ENCODE measurements at regions not wholly inside any gene's neighbourhood (a gene's known extent, or its start where the extent isn't known, plus 50 kb on each side); places are given as distances from the start of the nearest gene placed in this dataset.

DNA sequence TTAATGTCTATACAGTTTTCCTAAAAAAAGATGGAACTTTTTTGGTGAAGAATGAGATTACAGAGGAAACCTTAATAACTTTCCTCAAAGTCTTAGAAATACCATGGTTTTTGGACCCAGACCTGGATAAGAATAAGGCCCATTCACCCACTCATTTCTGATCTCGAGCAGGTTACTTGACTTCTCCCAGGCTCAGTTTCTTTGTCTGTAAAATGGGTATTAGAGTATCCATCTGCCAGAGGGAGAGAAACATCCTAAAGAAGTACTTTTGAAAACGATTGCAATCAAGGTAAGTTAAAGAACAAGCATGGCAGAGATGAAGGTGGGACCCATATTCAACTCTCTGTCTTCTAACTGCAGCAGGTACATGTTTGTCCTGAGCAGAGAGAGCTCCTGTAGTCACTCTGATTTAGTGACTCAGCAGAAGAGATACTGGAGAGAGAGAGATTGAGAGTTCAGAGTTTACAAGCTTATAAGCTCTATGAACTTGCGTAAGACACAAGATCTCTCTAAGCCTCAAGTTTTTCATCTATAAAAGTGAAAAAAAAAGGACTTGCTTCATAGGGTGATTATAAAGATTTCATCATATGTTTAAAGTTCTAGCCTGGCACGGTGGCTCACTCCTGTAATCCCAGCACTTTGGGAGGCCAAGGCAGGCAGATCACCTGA is 379.4 kb upstream of the SGCD start:
- no peak for DNase-seq
- H3K4me3 ChIP-seq (ENCODE audit: low read length) = no peak overlapping the region
- no peaks in the 10 kb centered on the region for H3K36me3 ChIP-seq (ENCODE audit: control insufficient read depth, insufficient read depth, low read length)
- peaks cover 2% of the 10 kb centered on the region for H3K4me1 ChIP-seq (ENCODE audit: control insufficient read depth, insufficient read depth, low read length)
- no peak overlapping the region for H3K27ac ChIP-seq (ENCODE audit: low read depth, low read length)
- no peaks in the 10 kb centered on the region for H3K27me3 ChIP-seq (ENCODE audit: control insufficient read depth, insufficient read depth, low read length, poor library complexity, severe bottlenecking)
- no peaks in the 10 kb centered on the region for H3K9me3 Mint-ChIP-seq
- TF ChIP-seq, protein P1, sequence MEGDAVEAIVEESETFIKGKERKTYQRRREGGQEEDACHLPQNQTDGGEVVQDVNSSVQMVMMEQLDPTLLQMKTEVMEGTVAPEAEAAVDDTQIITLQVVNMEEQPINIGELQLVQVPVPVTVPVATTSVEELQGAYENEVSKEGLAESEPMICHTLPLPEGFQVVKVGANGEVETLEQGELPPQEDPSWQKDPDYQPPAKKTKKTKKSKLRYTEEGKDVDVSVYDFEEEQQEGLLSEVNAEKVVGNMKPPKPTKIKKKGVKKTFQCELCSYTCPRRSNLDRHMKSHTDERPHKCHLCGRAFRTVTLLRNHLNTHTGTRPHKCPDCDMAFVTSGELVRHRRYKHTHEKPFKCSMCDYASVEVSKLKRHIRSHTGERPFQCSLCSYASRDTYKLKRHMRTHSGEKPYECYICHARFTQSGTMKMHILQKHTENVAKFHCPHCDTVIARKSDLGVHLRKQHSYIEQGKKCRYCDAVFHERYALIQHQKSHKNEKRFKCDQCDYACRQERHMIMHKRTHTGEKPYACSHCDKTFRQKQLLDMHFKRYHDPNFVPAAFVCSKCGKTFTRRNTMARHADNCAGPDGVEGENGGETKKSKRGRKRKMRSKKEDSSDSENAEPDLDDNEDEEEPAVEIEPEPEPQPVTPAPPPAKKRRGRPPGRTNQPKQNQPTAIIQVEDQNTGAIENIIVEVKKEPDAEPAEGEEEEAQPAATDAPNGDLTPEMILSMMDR (conservative IDR thresholded peaks at IDR 0.05) = no peak
- 84 to 92% methylated on average over 3 to 4 of the region's 4 CpGs for WGBS, 2 experiments (ENCODE audit: insufficient coverage in 1 of 2, insufficient read length in 1 of 2)
- H3K27me3 Mint-ChIP-seq (ENCODE audit: insufficient read depth) = peaks cover 12% of the 10 kb centered on the region
- no peaks in the 10 kb centered on the region for H3K9me3 ChIP-seq (ENCODE audit: control insufficient read depth, low read length)
- peaks cover 18% of the 10 kb centered on the region for H3K4me1 Mint-ChIP-seq
- no peak overlapping the region for H3K27ac Mint-ChIP-seq
- H3K9ac ChIP-seq (ENCODE audit: extremely low read depth, low read length, poor library complexity, severe bottlenecking) = no peak overlapping the region
- no peaks in the 10 kb centered on the region for H3K36me3 Mint-ChIP-seq (ENCODE audit: low read depth)
- no peak overlapping the region for H3K4me3 Mint-ChIP-seq

DNA sequence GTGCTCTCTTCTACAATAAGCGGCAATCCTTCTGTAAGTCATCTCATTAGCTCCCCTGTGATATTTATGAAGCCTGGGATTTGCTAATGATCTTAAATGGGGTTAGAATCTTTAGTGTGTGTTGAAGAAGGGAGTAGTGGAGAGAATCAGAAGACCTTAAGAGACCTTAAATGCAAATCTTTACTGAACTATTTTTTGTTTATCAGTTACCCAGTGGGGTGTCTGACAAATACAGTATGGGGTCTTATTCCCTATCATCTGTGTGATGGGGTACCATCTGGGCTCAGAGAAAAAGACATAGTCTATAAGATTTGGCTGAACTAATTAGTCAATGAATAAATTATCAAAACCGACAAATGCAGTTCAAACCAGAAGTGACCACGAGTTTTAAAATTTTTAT is 378.4 kb upstream of the SGCD start:
- no peak overlapping the region for H3K27ac ChIP-seq (ENCODE audit: low read depth, low read length)
- no peaks in the 10 kb centered on the region for H3K27me3 ChIP-seq (ENCODE audit: control insufficient read depth, insufficient read depth, low read length, poor library complexity, severe bottlenecking)
- no peak overlapping the region for H3K4me3 ChIP-seq (ENCODE audit: low read length)
- Mint-ChIP-seq H3K27me3 (ENCODE audit: insufficient read depth) (peaks cover 11% of the 10 kb centered on the region), H3K27ac (no peak overlapping the region), H3K4me1 (peaks cover 27% of the 10 kb centered on the region), H3K36me3 (ENCODE audit: low read depth) (no peaks in the 10 kb centered on the region), H3K4me3 (no peak overlapping the region), H3K9me3 (no peaks in the 10 kb centered on the region)
- no peak for DNase-seq
- peaks cover 6% of the 10 kb centered on the region for H3K4me1 ChIP-seq (ENCODE audit: control insufficient read depth, insufficient read depth, low read length)
- H3K36me3 ChIP-seq (ENCODE audit: control insufficient read depth, insufficient read depth, low read length) = no peaks in the 10 kb centered on the region
- 89 to 91% methylated on average over 2 to 3 of the region's 3 CpGs for WGBS, 2 experiments (ENCODE audit: insufficient coverage in 1 of 2, insufficient read length in 1 of 2)
- H3K9ac ChIP-seq (ENCODE audit: extremely low read depth, low read length, poor library complexity, severe bottlenecking) = no peak overlapping the region
- TF ChIP-seq, protein P1 (conservative IDR thresholded peaks at IDR 0.05) = no peak
- no peaks in the 10 kb centered on the region for H3K9me3 ChIP-seq (ENCODE audit: control insufficient read depth, low read length)

DNA sequence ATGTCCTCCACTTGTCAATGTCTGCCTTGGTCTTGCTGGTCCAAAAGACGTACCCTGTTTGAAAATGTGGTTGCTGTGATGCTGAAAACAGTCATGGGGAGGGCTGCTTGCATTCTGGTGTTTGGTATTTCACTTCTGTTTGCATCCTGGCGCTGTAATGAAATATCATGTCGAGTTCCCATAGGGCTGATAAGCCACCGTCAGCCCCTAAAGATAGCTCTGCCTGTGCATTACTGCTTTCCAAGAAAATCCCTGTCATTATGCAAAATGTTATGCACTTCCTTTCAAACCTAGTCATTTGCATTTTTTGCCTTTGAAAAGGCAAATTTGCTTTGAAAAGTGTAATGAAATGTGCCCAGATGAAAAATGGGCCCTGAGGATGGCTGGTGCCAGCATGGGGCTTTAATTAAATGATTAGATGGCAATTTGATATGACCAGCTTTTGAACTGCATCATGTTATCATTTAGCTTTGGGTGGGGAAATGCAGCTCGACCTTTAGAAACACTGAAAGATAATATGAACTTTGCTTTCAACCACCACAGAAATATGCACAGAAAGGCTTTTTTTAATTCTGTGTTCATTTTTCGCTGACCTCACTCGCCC is 374.4 kb upstream of the SGCD start:
- Mint-ChIP-seq H3K36me3 (ENCODE audit: low read depth) (no peaks in the 10 kb centered on the region), H3K4me3 (no peak overlapping the region), H3K9me3 (no peaks in the 10 kb centered on the region), H3K27ac (no peak overlapping the region), H3K4me1 (peaks cover 26% of the 10 kb centered on the region), H3K27me3 (ENCODE audit: insufficient read depth) (peaks cover 6% of the 10 kb centered on the region)
- WGBS, 2 experiments (ENCODE audit: insufficient coverage in 1 of 2, insufficient read length in 1 of 2) = 88% methylated on average over 6 to 7 of the region's 7 CpGs
- Histone ChIP-seq H3K9ac (ENCODE audit: extremely low read depth, low read length, poor library complexity, severe bottlenecking) (no peak overlapping the region), H3K4me3 (ENCODE audit: low read length) (peak overlapping the region; percentile 24), H3K27me3 (ENCODE audit: control insufficient read depth, insufficient read depth, low read length, poor library complexity, severe bottlenecking) (no peaks in the 10 kb centered on the region), H3K36me3 (ENCODE audit: control insufficient read depth, insufficient read depth, low read length) (no peaks in the 10 kb centered on the region), H3K9me3 (ENCODE audit: control insufficient read depth, low read length) (no peaks in the 10 kb centered on the region), H3K27ac (ENCODE audit: low read depth, low read length) (no peak overlapping the region), H3K4me1 (ENCODE audit: control insufficient read depth, insufficient read depth, low read length) (peaks cover 6% of the 10 kb centered on the region)
- no peak for DNase-seq
- TF ChIP-seq, protein P1 (conservative IDR thresholded peaks at IDR 0.05) = no peak
